ENCODE measurements at regions not wholly inside any gene's neighbourhood (a gene's known extent, or its start where the extent isn't known, plus 50 kb on each side); places are given as distances from the start of the nearest gene placed in this dataset.

GRCh38 chr16:59046335-59046734 lies 312.2 kb upstream of the GOT2 start:
- TF ChIP-seq POLR2AphosphoS5 (IDR thresholded peaks at IDR 0.05; ENCODE audit: low read depth, low read length), result no peak
- no peak for TF ChIP-seq POLR2A (IDR thresholded peaks at IDR 0.05; ENCODE audit: low read depth, low read length)

Data from GM12892 (cell line).